ENCODE measurements at regions not wholly inside any gene's neighbourhood (a gene's known extent, or its start where the extent isn't known, plus 50 kb on each side); places are given as distances from the start of the nearest gene placed in this dataset.
A peak's percentile ranks its signal among the peaks of the same experiment; 100 is the strongest.

GRCh38 chr4:41859087-41859486 is 76.1 kb upstream of the TMEM33 start:
- no peak for DNase-seq (ENCODE audit: low spot score)

GRCh38 chr4:41857226-41857641 is 78.0 kb upstream of the TMEM33 start:
- DNase-seq (ENCODE audit: low spot score): no peak

- DNase-seq (ENCODE audit: low spot score): no peak
Observed at GRCh38 chr4:41856797-41857196, 78.4 kb upstream of the TMEM33 start.

- no peak for DNase-seq (ENCODE audit: low spot score)
Observed at GRCh38 chr4:41853973-41854372, 81.3 kb upstream of the TMEM33 start.

GRCh38 chr4:41852229-41852628 is 83.0 kb upstream of the TMEM33 start:
- no peak for DNase-seq (ENCODE audit: low spot score)

- no peak for DNase-seq (ENCODE audit: low spot score)
Observed at GRCh38 chr4:41851621-41852020, 83.6 kb upstream of the TMEM33 start.

GRCh38 chr4:41844327-41844726 is 90.9 kb upstream of the TMEM33 start:
- DNase-seq (ENCODE audit: low spot score): no peak

GRCh38 chr4:41839916-41840854 is 91.7 kb upstream of the PHOX2B start:
- peak; percentile 5 for DNase-seq (ENCODE audit: low spot score)

- DNase-seq (ENCODE audit: low spot score): no peak
Observed at GRCh38 chr4:41838590-41838989, 90.1 kb upstream of the PHOX2B start.

GRCh38 chr4:41835321-41835995 is 86.9 kb upstream of the PHOX2B start:
- no peak for DNase-seq (ENCODE audit: low spot score)

- no peak for DNase-seq (ENCODE audit: low spot score)
Observed at GRCh38 chr4:41832961-41833360, 84.4 kb upstream of the PHOX2B start.

- DNase-seq (ENCODE audit: low spot score): no peak
Observed at GRCh38 chr4:41822325-41822724, 73.8 kb upstream of the PHOX2B start.

GRCh38 chr4:41820473-41820872 is 71.9 kb upstream of the PHOX2B start:
- no peak for DNase-seq (ENCODE audit: low spot score)

GRCh38 chr4:41819621-41820020 is 71.1 kb upstream of the PHOX2B start:
- DNase-seq (ENCODE audit: low spot score): no peak

GRCh38 chr4:41815473-41815872 is 66.9 kb upstream of the PHOX2B start:
- no peak for DNase-seq (ENCODE audit: low spot score)

- no peak for DNase-seq (ENCODE audit: low spot score)
Observed at GRCh38 chr4:41814565-41814964, 66.0 kb upstream of the PHOX2B start.

- DNase-seq (ENCODE audit: low spot score): no peak
Observed at GRCh38 chr4:41806807-41807206, 58.3 kb upstream of the PHOX2B start.

GRCh38 chr4:41802590-41802989 is 54.1 kb upstream of the PHOX2B start:
- DNase-seq (ENCODE audit: low spot score): no peak

GRCh38 chr4:41799126-41799525 is 50.6 kb upstream of the PHOX2B start:
- no peak for DNase-seq (ENCODE audit: low spot score)

All from LoVo (cell line).